Neural progenitor cell (in vitro differentiated cells): ENCODE measurements at regions not wholly inside any gene's neighbourhood (a gene's known extent, or its start where the extent isn't known, plus 50 kb on each side); places are given as distances from the start of the nearest gene placed in this dataset.

Experiments
- DNase-seq: peaks from one replicate; pipeline ENCODE4 v3.0.0-alpha.2; 2016; ENCODE audit warnings: low spot score
- H2AFZ ChIP-seq: fragments of 200-600 bp; sonication (generic); replicated peaks from 2 replicates; pipeline ENCODE4 v1.6.1; 2016; ENCODE audit warnings: antibody characterized with exemption
- H3F3A ChIP-seq: fragments of 200-600 bp; sonication (generic); 2 replicates; pipeline ENCODE4 v1.6.1; 2016; ENCODE audit warnings: antibody characterized with exemption, low read depth
- H3K27ac ChIP-seq: fragments of 200-600 bp; sonication (generic); 2 replicates; pipeline ENCODE4 v1.5.1; 2016; ENCODE audit warnings: mild to moderate bottlenecking
- H3K27me3 ChIP-seq: fragments of 200-600 bp; sonication (generic); 2 replicates; pipeline ENCODE4 v1.6.1; 2016; ENCODE audit warnings: mild to moderate bottlenecking, moderate library complexity
- H3K36me3 ChIP-seq: fragments of 200-600 bp; sonication (generic); 2 replicates; pipeline ENCODE4 v1.5.1; 2016
- H3K4me1 ChIP-seq: fragments of 200-600 bp; sonication (generic); 2 replicates; pipeline ENCODE4 v1.6.1; 2016; ENCODE audit warnings: mixed run types
- H3K4me2 ChIP-seq: fragments of 200-600 bp; sonication (generic); 2 replicates; pipeline ENCODE4 v1.6.1; 2016
- H3K4me3 ChIP-seq: fragments of 200-600 bp; sonication (generic); 2 replicates; pipeline ENCODE4 v1.5.1; 2016
- H3K79me2 ChIP-seq: fragments of 200-600 bp; sonication (generic); 2 replicates; pipeline ENCODE4 v1.6.1; 2016; ENCODE audit warnings: low read depth
- H3K9ac ChIP-seq: fragments of 200-600 bp; sonication (generic); 2 replicates; pipeline ENCODE4 v1.6.1; 2016
- H3K9me3 ChIP-seq: fragments of 200-600 bp; sonication (generic); 2 replicates; pipeline ENCODE4 v1.5.1; 2016; ENCODE audit warnings: low read depth
- H4K20me1 ChIP-seq: fragments of 200-600 bp; sonication (generic); 2 replicates; pipeline ENCODE4 v1.6.1; 2016; ENCODE audit warnings: low read depth
- H3K27ac Mint-ChIP-seq: 3 replicates; pipeline ENCODE4 v1.8.0; 2021; ENCODE audit warnings: mixed read lengths
- H3K27me3 Mint-ChIP-seq: 2 replicates; pipeline ENCODE4 v1.8.0; 2022; ENCODE audit warnings: low read depth, mild to moderate bottlenecking, inconsistent platforms, moderate library complexity, mixed read lengths; ENCODE audit not compliant: insufficient read depth
- H3K36me3 Mint-ChIP-seq: 3 replicates; pipeline ENCODE4 v1.8.0; 2021; ENCODE audit warnings: mixed read lengths
- H3K4me1 Mint-ChIP-seq: 3 replicates; pipeline ENCODE4 v1.8.0; 2021; ENCODE audit warnings: mixed read lengths
- H3K4me3 Mint-ChIP-seq: 3 replicates; pipeline ENCODE4 v1.8.0; 2021; ENCODE audit warnings: mild to moderate bottlenecking, moderate library complexity, mixed read lengths
- H3K9me3 Mint-ChIP-seq: 3 replicates; pipeline ENCODE4 v1.8.0; 2020; ENCODE audit warnings: mixed read lengths
- EZH2 ChIP-seq: fragments of 200-600 bp; sonication (generic); IDR thresholded peaks from 2 replicates; pipeline ENCODE4 v1.6.1; 2017; ENCODE audit warnings: antibody characterized with exemption, mild to moderate bottlenecking, moderate library complexity
- EZH2phosphoT487 ChIP-seq: fragments of 200-600 bp; sonication (generic); IDR thresholded peaks from 2 replicates; pipeline ENCODE4 v1.6.1; 2017; ENCODE audit warnings: antibody characterized with exemption
- TF ChIP-seq, protein P1 (sequence below): fragments of 200-600 bp; sonication (generic); IDR thresholded peaks from 2 replicates; pipeline ENCODE4 v1.5.1; 2017; ENCODE audit warnings: antibody characterized with exemption, mild to moderate bottlenecking

- H3K27ac Mint-ChIP-seq, result no peak overlapping the region
- no peaks in the 10 kb centered on the region for H3F3A ChIP-seq
- H3K4me1 Mint-ChIP-seq, result peaks cover 15% of the 10 kb centered on the region
- H3K4me3 Mint-ChIP-seq, result no peak overlapping the region
- no peak overlapping the region for H3K4me2 ChIP-seq
- DNase-seq, result no peak
- no peaks in the 10 kb centered on the region for H3K79me2 ChIP-seq
- H3K9me3 ChIP-seq, result no peaks in the 10 kb centered on the region
- H4K20me1 ChIP-seq, result no peaks in the 10 kb centered on the region
- H3K27me3 Mint-ChIP-seq, result peaks cover 7% of the 10 kb centered on the region
- H3K4me1 ChIP-seq, result no peaks in the 10 kb centered on the region
- no peaks in the 10 kb centered on the region for H3K27me3 ChIP-seq
- H2AFZ ChIP-seq, result no peak overlapping the region
- H3K4me3 ChIP-seq, result no peak overlapping the region
- H3K9me3 Mint-ChIP-seq, result no peaks in the 10 kb centered on the region
- H3K9ac ChIP-seq, result no peak overlapping the region
- H3K36me3 Mint-ChIP-seq, result no peaks in the 10 kb centered on the region
- no peaks in the 10 kb centered on the region for H3K36me3 ChIP-seq
- H3K27ac ChIP-seq, result no peak overlapping the region
- no peak for TF ChIP-seq EZH2phosphoT487
- TF ChIP-seq, protein P1, sequence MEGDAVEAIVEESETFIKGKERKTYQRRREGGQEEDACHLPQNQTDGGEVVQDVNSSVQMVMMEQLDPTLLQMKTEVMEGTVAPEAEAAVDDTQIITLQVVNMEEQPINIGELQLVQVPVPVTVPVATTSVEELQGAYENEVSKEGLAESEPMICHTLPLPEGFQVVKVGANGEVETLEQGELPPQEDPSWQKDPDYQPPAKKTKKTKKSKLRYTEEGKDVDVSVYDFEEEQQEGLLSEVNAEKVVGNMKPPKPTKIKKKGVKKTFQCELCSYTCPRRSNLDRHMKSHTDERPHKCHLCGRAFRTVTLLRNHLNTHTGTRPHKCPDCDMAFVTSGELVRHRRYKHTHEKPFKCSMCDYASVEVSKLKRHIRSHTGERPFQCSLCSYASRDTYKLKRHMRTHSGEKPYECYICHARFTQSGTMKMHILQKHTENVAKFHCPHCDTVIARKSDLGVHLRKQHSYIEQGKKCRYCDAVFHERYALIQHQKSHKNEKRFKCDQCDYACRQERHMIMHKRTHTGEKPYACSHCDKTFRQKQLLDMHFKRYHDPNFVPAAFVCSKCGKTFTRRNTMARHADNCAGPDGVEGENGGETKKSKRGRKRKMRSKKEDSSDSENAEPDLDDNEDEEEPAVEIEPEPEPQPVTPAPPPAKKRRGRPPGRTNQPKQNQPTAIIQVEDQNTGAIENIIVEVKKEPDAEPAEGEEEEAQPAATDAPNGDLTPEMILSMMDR, result no peak
- TF ChIP-seq EZH2, result no peak
These were observed 372.1 kb upstream of the AKR1E2 start for GRCh38 chr10:4453950-4454349.

GRCh38 chr10:4453276-4453675 is 372.7 kb upstream of the AKR1E2 start:
- no peak overlapping the region for H3K9ac ChIP-seq
- no peak overlapping the region for H3K4me3 Mint-ChIP-seq
- H3K4me1 ChIP-seq, result no peaks in the 10 kb centered on the region
- no peaks in the 10 kb centered on the region for H3K36me3 ChIP-seq
- H3K27me3 Mint-ChIP-seq, result peaks cover 6% of the 10 kb centered on the region
- no peak overlapping the region for H2AFZ ChIP-seq
- H3K4me1 Mint-ChIP-seq, result peaks cover 17% of the 10 kb centered on the region
- no peaks in the 10 kb centered on the region for H3F3A ChIP-seq
- no peaks in the 10 kb centered on the region for H3K36me3 Mint-ChIP-seq
- H3K79me2 ChIP-seq, result no peaks in the 10 kb centered on the region
- no peak overlapping the region for H3K4me2 ChIP-seq
- no peak overlapping the region for H3K27ac ChIP-seq
- no peaks in the 10 kb centered on the region for H4K20me1 ChIP-seq
- DNase-seq, result no peak
- no peak overlapping the region for H3K27ac Mint-ChIP-seq
- no peak overlapping the region for H3K4me3 ChIP-seq
- H3K27me3 ChIP-seq, result no peaks in the 10 kb centered on the region
- no peak for TF ChIP-seq EZH2phosphoT487
- no peak for TF ChIP-seq EZH2
- TF ChIP-seq, protein P1, result no peak
- H3K9me3 ChIP-seq, result no peaks in the 10 kb centered on the region
- no peaks in the 10 kb centered on the region for H3K9me3 Mint-ChIP-seq

DNA sequence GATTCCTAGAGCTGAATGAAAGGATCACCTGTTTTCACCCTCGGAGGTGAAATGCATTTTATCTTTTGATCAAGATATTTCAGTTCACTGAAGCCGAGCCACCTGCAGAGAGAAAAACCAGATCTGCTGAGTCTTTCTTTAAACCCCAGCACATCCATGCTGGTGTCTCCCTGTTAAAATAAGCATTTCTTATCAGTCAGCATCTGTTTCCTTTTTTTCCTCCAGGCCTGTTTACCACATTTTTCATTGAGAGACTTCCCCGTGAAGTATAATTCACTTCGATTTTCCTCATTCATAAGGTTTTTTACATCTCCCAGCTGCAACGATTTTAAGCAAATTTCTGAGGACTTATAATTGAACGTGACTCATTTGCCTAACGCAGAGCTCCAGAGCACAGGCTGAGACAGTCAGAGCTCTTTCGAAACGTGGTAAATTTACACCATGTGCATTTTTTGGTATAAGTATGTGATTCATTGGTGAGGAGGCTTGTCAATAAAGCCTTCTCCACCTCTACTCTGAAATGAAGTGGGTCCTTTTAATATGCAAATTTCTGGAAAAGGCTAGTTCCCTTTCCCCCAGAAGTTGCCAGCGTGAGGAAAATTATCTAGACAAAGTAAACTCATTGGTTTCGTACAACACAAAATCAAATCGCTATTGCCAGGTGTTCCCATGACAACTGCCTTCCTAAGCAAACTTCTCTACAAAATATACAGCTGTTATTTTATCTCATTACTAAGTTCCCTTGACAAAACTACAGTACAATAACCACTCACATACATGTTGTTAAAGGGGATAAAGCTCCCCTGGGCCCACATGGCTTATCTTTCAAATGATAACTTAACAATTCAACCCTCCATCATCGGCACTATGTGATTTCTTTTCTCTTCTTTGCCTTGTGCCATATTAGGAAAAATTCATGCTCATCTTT is 374.8 kb upstream of the AKR1E2 start:
- Histone ChIP-seq H3K9ac (no peak overlapping the region), H3K4me2 (no peak overlapping the region), H3K36me3 (no peaks in the 10 kb centered on the region), H3K79me2 (no peaks in the 10 kb centered on the region), H2AFZ (peak overlapping the region; percentile 47), H3F3A (no peaks in the 10 kb centered on the region), H3K4me3 (no peak overlapping the region), H3K27ac (no peak overlapping the region), H3K9me3 (no peaks in the 10 kb centered on the region), H3K27me3 (no peaks in the 10 kb centered on the region), H3K4me1 (no peaks in the 10 kb centered on the region), H4K20me1 (no peaks in the 10 kb centered on the region)
- Mint-ChIP-seq H3K36me3 (no peaks in the 10 kb centered on the region), H3K4me3 (no peak overlapping the region), H3K4me1 (peaks cover 28% of the 10 kb centered on the region), H3K27me3 (peaks cover 2% of the 10 kb centered on the region), H3K9me3 (peaks cover 2% of the 10 kb centered on the region), H3K27ac (no peak overlapping the region)
- no peak for DNase-seq
- TF ChIP-seq, protein P1, result no peak
- TF ChIP-seq EZH2phosphoT487 (no peak), EZH2 (no peak)
